Uterus (tissue), 2 donors: ENCODE measurements at regions not wholly inside any gene's neighbourhood (a gene's known extent, or its start where the extent isn't known, plus 50 kb on each side); places are given as distances from the start of the nearest gene placed in this dataset.

Experiments
- CTCF ChIP-seq, 4 experiments: fragments of 200-600 bp in 2 of 4; fragments of 450-650 bp in 2 of 4; sonication (generic) in 2 of 4; IDR thresholded peaks; one replicate each; pipeline ENCODE4 v1.5.1; 2016 to 2019; ENCODE audit warnings: antibody characterized with exemption in 4 of 4, mild to moderate bottlenecking in 2 of 4, moderate library complexity in 1 of 4
- POLR2A ChIP-seq, 2 donors: fragments of 450-650 bp; IDR thresholded peaks; one replicate each; pipeline ENCODE4 v1.6.1; 2016; ENCODE audit warnings: antibody characterized with exemption in 2 of 2, mild to moderate bottlenecking in 1 of 2, moderate library complexity in 1 of 2

- TF ChIP-seq CTCF (IDR thresholded peaks at IDR 0.05): no peak
- no peak for TF ChIP-seq POLR2A (IDR thresholded peaks at IDR 0.05)
Observed at GRCh38 chr1:5478961-5479360, 513.3 kb downstream of the NPHP4 start.
